OCI-LY7 (cell line): ENCODE measurements at regions not wholly inside any gene's neighbourhood (a gene's known extent, or its start where the extent isn't known, plus 50 kb on each side); places are given as distances from the start of the nearest gene placed in this dataset.

ENCODE experiments used
- CTCF ChIP-seq: fragments of 200-600 bp; sonication (generic); conservative IDR thresholded peaks from 2 replicates; pipeline ENCODE4 v1.5.1; 2014; ENCODE audit warnings: mild to moderate bottlenecking, antibody characterized with exemption, low read length, moderate library complexity, mixed read lengths
- EZH2phosphoT487 ChIP-seq: fragments of 200-600 bp; sonication (generic); IDR thresholded peaks from 2 replicates; pipeline ENCODE4 v1.6.1; 2018; ENCODE audit warnings: low read depth, borderline replicate concordance, mild to moderate bottlenecking, mixed run types, antibody characterized with exemption, low read length, moderate library complexity, mixed read lengths

- no peak for TF ChIP-seq CTCF
- TF ChIP-seq EZH2phosphoT487: no peak
These were observed 848.8 kb downstream of the TDRD15 start for GRCh38 chr2:21972586-21972985.
